ENCODE measurements at regions not wholly inside any gene's neighbourhood (a gene's known extent, or its start where the extent isn't known, plus 50 kb on each side); places are given as distances from the start of the nearest gene placed in this dataset.

DNA sequence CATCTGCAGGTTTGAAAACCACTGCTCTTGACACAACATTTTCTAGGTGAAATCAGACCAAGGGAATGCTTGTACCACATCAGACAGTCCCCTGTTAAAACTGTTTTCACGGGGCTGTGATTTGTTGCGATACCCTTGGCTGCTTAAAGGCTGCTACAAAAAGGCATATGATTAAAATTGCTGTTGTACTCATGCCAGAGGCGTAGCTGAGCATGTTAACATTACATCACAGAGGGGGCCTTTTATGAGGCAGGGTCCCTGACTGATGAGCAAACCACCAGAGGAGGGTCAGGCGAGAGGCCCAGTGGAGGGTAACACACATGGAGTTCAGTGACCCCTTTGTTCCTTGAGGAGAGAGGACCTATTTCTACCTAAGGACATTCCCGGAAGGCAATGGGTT, 70.4 kb upstream of the CDYL start:
- in situ Hi-C loops (cut with MboI; ENCODE audit: low pct_ligation_motif_present in 1 of 4, low pct_unique_long_range_greater_than_20kb in 1 of 4, low sequenced_read_pairs in 3 of 4): no loop called here
- H3K4me1 ChIP-seq: no peaks in the 10 kb centered on the region
- H3K27ac ChIP-seq: no peak overlapping the region
- 84% methylated on average over 5 of the region's 5 CpGs; no CpG with 5 or more reads in 1 of the 2 donors for WGBS, 2 donors (ENCODE audit: low coverage in 1 of 2)
- H3K9me3 ChIP-seq: peaks cover 0 to 6% of the 10 kb centered on the region in 2 donors
- no peaks in the 10 kb centered on the region for H3K27me3 ChIP-seq
- H3K36me3 ChIP-seq: no peaks in the 10 kb centered on the region
- H3K4me3 ChIP-seq: no peak overlapping the region
- no peak for DNase-seq
- intact Hi-C loops (cut with DNase I; ENCODE audit: low total_unique reads): no loop called here
- no peak for TF ChIP-seq POLR2AphosphoS5 (IDR thresholded peaks at IDR 0.05)
- TF ChIP-seq EP300 (IDR thresholded peaks at IDR 0.05; ENCODE audit: low read depth): no peak
- TF ChIP-seq POLR2A (IDR thresholded peaks at IDR 0.05): no peak
- TF ChIP-seq, protein P1, sequence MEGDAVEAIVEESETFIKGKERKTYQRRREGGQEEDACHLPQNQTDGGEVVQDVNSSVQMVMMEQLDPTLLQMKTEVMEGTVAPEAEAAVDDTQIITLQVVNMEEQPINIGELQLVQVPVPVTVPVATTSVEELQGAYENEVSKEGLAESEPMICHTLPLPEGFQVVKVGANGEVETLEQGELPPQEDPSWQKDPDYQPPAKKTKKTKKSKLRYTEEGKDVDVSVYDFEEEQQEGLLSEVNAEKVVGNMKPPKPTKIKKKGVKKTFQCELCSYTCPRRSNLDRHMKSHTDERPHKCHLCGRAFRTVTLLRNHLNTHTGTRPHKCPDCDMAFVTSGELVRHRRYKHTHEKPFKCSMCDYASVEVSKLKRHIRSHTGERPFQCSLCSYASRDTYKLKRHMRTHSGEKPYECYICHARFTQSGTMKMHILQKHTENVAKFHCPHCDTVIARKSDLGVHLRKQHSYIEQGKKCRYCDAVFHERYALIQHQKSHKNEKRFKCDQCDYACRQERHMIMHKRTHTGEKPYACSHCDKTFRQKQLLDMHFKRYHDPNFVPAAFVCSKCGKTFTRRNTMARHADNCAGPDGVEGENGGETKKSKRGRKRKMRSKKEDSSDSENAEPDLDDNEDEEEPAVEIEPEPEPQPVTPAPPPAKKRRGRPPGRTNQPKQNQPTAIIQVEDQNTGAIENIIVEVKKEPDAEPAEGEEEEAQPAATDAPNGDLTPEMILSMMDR (IDR thresholded peaks at IDR 0.05): no peak

DNA sequence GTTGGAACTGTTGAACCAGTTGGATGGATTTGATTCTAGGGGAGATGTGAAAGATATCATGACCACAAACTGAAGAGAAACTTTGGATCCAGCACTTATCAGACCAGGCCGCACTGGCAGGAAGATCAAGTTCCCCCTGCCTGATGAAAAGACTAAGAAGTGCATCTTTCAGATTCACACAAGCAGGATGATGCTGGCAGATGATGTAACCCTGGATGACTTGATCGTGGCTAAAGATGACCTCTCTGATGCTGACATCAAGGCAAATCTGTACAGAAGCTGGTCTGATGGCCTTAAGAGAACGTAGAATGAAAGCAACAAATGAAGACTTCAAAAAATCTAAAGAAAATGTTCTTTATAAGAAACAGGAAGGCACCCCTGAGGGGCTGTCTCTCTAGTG, 72.8 kb upstream of the CDYL start:
- no peaks in the 10 kb centered on the region for H3K27me3 ChIP-seq
- no peak overlapping the region for H3K27ac ChIP-seq
- 60 to 92% methylated on average over 2 to 3 of the region's 3 CpGs for WGBS, 2 donors (ENCODE audit: low coverage in 1 of 2)
- H3K4me1 ChIP-seq: no peaks in the 10 kb centered on the region
- H3K9me3 ChIP-seq: peaks cover 0 to 6% of the 10 kb centered on the region in 2 donors
- TF ChIP-seq POLR2A (IDR thresholded peaks at IDR 0.05) (no peak), POLR2AphosphoS5 (IDR thresholded peaks at IDR 0.05) (no peak), EP300 (IDR thresholded peaks at IDR 0.05; ENCODE audit: low read depth) (no peak)
- TF ChIP-seq, protein P1 (IDR thresholded peaks at IDR 0.05): no peak
- H3K4me3 ChIP-seq: no peak overlapping the region
- no peaks in the 10 kb centered on the region for H3K36me3 ChIP-seq
- intact Hi-C loops (cut with DNase I; ENCODE audit: low total_unique reads): no loop called here
- in situ Hi-C loops (cut with MboI; ENCODE audit: low pct_ligation_motif_present in 1 of 4, low pct_unique_long_range_greater_than_20kb in 1 of 4, low sequenced_read_pairs in 3 of 4): no loop called here
- no peak for DNase-seq

DNA sequence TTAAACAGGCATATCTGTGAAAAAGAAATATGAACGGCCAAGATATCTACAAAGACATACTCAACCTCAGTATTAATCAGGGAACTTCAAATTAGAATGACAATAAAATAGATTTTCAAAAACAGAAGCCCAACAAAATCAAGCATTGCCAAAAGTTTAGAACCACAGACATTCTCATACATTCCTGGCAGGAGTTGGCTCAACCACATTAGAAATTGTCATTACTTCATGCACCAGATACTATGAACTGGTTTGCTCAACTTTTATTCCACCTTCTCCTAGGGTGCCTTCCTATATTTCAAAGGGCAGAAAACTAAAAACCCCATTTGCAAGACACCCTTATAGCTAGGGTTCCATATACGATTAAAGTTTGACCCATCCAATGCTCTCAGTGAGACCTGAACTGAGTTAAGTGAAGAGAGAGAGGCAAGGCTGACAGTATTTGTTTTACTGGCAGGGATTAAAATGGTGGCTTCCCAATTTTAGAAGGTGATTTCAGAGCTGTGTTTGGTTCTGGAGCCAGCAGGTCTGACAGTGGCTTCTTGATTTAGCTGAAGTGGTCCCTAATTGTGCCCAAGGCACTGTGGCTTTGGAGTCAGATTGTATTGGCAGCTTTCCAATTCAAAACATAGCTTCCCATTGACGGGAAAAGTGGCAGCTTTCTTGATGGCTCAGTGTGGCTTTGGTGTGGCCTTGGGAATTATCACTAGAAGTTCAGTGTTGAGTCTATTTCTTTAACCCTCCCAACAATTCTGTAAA, 77.1 kb upstream of the CDYL start:
- WGBS, 2 donors (ENCODE audit: low coverage in 1 of 2): 60 to 70% methylated on average over 1 to 3 of the region's 3 CpGs

DNA sequence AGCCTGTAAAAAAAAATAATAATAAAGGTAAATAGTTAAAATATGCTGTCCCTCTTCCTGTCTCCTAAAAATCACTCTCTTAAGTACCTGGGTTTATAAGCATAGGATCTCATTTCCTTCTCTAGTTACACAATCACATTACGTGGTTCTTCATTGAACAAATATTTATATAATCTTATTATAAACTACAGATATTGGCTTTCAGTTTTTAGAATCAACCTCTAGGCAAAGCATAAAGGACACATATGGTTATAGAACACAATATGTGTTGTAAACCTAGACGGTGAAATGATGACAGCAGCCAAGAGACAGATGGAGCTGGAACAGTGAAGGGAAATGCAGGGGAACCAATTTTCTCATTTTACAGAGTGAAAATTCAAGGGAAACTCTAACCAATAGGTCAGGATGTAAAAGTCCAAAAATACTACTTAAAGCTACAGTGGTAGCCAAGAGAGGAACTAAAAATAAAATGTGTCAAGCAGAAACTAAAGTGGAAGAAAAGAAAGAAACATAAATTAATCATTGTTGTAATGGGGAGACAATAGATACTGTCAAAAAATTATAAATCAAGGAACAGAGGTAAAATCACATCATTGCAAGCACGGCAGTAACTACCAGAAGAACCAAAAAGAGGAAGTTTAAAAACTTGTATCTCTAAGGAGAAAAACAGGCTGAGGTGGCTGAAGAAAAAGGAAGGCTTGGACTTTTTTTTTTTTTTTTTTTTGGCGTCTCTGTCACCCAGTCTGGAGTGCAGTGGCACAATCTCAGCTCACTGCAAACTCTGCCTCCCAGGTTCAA, 82.8 kb upstream of the CDYL start:
- H3K27ac ChIP-seq: no peak overlapping the region
- no peak for DNase-seq
- intact Hi-C loops (cut with DNase I; ENCODE audit: low total_unique reads): no loop called here
- no peak for TF ChIP-seq POLR2AphosphoS5 (IDR thresholded peaks at IDR 0.05)
- no peak for TF ChIP-seq POLR2A (IDR thresholded peaks at IDR 0.05)
- TF ChIP-seq EP300 (IDR thresholded peaks at IDR 0.05; ENCODE audit: low read depth): no peak
- TF ChIP-seq, protein P1 (IDR thresholded peaks at IDR 0.05): no peak
- no peaks in the 10 kb centered on the region for H3K27me3 ChIP-seq
- peaks cover 2 to 4% of the 10 kb centered on the region in 2 donors for H3K9me3 ChIP-seq
- H3K36me3 ChIP-seq: no peaks in the 10 kb centered on the region
- no peaks in the 10 kb centered on the region for H3K4me1 ChIP-seq
- H3K4me3 ChIP-seq: no peak overlapping the region
- WGBS, 2 donors (ENCODE audit: low coverage in 1 of 2): 24 to 26% methylated on average over 3 to 4 of the region's 4 CpGs
- in situ Hi-C loops (cut with MboI; ENCODE audit: low pct_ligation_motif_present in 1 of 4, low pct_unique_long_range_greater_than_20kb in 1 of 4, low sequenced_read_pairs in 3 of 4): no loop called here

More for the DNA sequence above, 77.1 kb upstream of the CDYL start:
- in situ Hi-C loops (cut with MboI; ENCODE audit: low pct_ligation_motif_present in 1 of 4, low pct_unique_long_range_greater_than_20kb in 1 of 4, low sequenced_read_pairs in 3 of 4) (no loop called here), intact Hi-C loops (cut with DNase I; ENCODE audit: low total_unique reads) (no loop called here)
- Histone ChIP-seq H3K27ac (no peak overlapping the region), H3K4me1 (no peaks in the 10 kb centered on the region), H3K9me3 (no peaks in the 10 kb centered on the region), H3K27me3 (no peaks in the 10 kb centered on the region), H3K36me3 (no peaks in the 10 kb centered on the region), H3K4me3 (no peak overlapping the region)
- TF ChIP-seq POLR2AphosphoS5 (IDR thresholded peaks at IDR 0.05): no peak
- TF ChIP-seq EP300 (IDR thresholded peaks at IDR 0.05; ENCODE audit: low read depth): no peak
- TF ChIP-seq POLR2A (IDR thresholded peaks at IDR 0.05): no peak
- TF ChIP-seq, protein P1 (IDR thresholded peaks at IDR 0.05): no peak
- no peak for DNase-seq

Measured in transverse colon (tissue), 4 donors.